ENCODE measurements at regions not wholly inside any gene's neighbourhood (a gene's known extent, or its start where the extent isn't known, plus 50 kb on each side); places are given as distances from the start of the nearest gene placed in this dataset.
"Not testable (repeated sequence)": the region's sequence is repeated elsewhere in the genome, so short reads cannot be mapped to it uniquely, and the experiment has no call there.

DNA sequence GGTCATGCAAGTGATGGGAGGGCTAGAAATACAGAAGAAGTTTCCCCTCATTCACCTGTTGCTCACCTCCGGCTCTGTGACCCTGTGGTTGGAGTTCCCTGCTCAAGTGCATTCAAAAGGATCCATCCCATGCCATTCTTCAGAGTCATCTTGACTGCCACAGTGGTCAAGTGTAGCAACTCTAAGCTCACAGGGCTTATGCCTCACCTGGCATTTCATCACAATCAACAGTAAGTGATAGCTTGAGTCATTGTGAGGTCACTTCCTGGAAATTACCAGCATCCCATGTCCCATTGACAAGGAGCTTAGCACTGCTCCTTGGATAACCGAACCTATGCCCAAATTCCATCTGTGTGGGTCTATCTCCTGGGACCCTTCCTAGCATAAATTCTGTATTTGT lies 55.6 kb downstream of the OR4C45 start:
- Mint-ChIP-seq H3K36me3 (no peaks in the 10 kb centered on the region), H3K4me1 (ENCODE audit: low read depth) (no peaks in the 10 kb centered on the region), H3K27ac (no peak overlapping the region), H3K27me3 (no peaks in the 10 kb centered on the region), H3K4me3 (no peak overlapping the region), H3K9me3 (no peaks in the 10 kb centered on the region)
- intact Hi-C loops (cut with micrococcal nuclease): no loop called here
- no peak for DNase-seq
- POLR2A ChIA-PET: no interaction called here
- CTCF ChIA-PET: no interaction called here

- intact Hi-C loops (cut with micrococcal nuclease): no loop called here
- no peak overlapping the region for H3K27ac Mint-ChIP-seq
- ChIA-PET CTCF (no interaction called here), POLR2A (no interaction called here)
- H3K27me3 Mint-ChIP-seq: no peaks in the 10 kb centered on the region
- no peaks in the 10 kb centered on the region for H3K9me3 Mint-ChIP-seq
- H3K36me3 Mint-ChIP-seq: no peaks in the 10 kb centered on the region
- H3K4me3 Mint-ChIP-seq: no peak overlapping the region
- H3K4me1 Mint-ChIP-seq (ENCODE audit: low read depth): no peaks in the 10 kb centered on the region
- no peak for DNase-seq
These were observed 65.6 kb downstream of the OR4C45 start for GRCh38 chr11:50098186-50098725.

DNA sequence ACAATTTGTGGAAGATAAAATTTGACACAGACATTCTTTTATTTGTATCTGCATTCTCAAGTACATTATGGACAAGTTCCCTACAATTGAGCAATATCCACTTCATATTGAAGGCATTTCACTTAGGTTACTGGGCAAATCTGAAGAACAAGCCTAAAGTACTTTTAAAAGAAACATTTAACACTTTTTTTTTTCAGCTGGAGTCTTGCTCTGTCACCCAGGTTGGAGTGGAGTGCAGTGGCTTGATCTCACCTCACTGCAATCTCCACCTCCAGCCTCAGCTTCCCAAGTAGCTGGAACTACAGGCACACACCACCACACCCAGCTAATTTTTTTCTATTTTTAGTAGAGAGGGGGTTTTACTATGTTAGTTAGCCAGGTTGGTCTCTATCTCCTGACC lies 70.2 kb downstream of the OR4C45 start:
- intact Hi-C loops (cut with micrococcal nuclease): no loop called here
- no peak overlapping the region for H3K27ac Mint-ChIP-seq
- DNase-seq: no peak
- ChIA-PET POLR2A (no interaction called here), CTCF (no interaction called here)
- peaks cover 8% of the 10 kb centered on the region for H3K9me3 Mint-ChIP-seq
- H3K27me3 Mint-ChIP-seq: no peaks in the 10 kb centered on the region
- no peaks in the 10 kb centered on the region for H3K36me3 Mint-ChIP-seq
- H3K4me3 Mint-ChIP-seq: no peak overlapping the region
- no peaks in the 10 kb centered on the region for H3K4me1 Mint-ChIP-seq (ENCODE audit: low read depth)

GRCh38 chr11:50140686-50141085 lies 108.0 kb downstream of the OR4C45 start:
- intact Hi-C loops (cut with micrococcal nuclease); DNase-seq; H3K27ac Mint-ChIP-seq; H3K4me1 Mint-ChIP-seq (ENCODE audit: low read depth); H3K4me3 Mint-ChIP-seq; CTCF ChIA-PET; H3K36me3 Mint-ChIP-seq; POLR2A ChIA-PET; H3K27me3 Mint-ChIP-seq: not testable (repeated sequence)
- peaks cover 37% of the 10 kb centered on the region for H3K9me3 Mint-ChIP-seq

- H3K27ac Mint-ChIP-seq; DNase-seq; H3K4me1 Mint-ChIP-seq (ENCODE audit: low read depth); H3K4me3 Mint-ChIP-seq; intact Hi-C loops (cut with micrococcal nuclease); H3K27me3 Mint-ChIP-seq; CTCF ChIA-PET; POLR2A ChIA-PET; H3K36me3 Mint-ChIP-seq: not testable (repeated sequence)
- peaks cover 25% of the 10 kb centered on the region for H3K9me3 Mint-ChIP-seq
These were observed 113.6 kb downstream of the OR4C45 start for GRCh38 chr11:50146308-50146707.

DNA sequence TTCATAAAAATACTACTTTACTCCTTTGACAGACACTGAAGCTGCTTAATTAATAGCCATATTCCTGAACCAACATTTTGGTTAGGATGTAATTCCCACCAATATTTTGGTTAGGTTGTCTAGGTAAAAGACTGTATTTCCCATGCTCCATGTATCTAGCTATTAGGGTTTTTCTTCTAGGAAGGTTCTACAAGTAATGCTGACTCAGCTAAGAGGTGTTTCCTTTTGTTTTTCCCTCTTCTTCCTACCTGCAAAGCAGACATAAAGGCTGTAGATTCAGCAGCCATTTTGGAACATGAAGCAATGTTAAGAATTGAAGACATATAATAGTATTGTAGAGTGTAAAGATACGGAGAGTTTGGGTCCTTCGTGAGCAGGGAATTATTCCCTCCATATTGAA lies 115.3 kb downstream of the OR4C45 start:
- POLR2A ChIA-PET; DNase-seq; H3K4me3 Mint-ChIP-seq; H3K4me1 Mint-ChIP-seq (ENCODE audit: low read depth); H3K27me3 Mint-ChIP-seq; H3K36me3 Mint-ChIP-seq; intact Hi-C loops (cut with micrococcal nuclease); H3K27ac Mint-ChIP-seq; CTCF ChIA-PET: not testable (repeated sequence)
- H3K9me3 Mint-ChIP-seq: peaks cover 27% of the 10 kb centered on the region

DNA sequence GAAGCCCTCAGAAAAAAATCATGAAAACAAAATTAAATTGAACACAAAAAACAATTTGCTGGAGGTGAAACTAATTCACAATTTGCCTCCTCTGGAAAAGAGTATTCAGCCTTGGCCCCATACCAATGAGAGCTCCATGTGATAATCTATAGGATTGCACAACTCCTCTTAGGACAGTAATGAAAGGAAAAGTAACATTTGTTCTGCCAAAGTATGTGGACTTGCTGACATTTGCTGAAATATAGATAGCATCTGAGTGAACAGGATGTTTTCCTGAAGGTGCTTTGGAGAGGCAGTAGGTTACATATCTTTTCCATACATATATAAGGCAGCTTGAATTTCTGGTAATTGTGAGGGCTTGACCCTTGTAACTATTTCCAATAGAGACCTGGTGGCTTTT lies 122.8 kb downstream of the OR4C45 start:
- peaks cover 35% of the 10 kb centered on the region for H3K9me3 Mint-ChIP-seq
- no peaks in the 10 kb centered on the region for H3K27me3 Mint-ChIP-seq
- no peak overlapping the region for H3K27ac Mint-ChIP-seq
- ChIA-PET POLR2A (no interaction called here), CTCF (no interaction called here)
- DNase-seq: no peak
- H3K4me1 Mint-ChIP-seq (ENCODE audit: low read depth): no peaks in the 10 kb centered on the region
- intact Hi-C loops (cut with micrococcal nuclease): no loop called here
- no peaks in the 10 kb centered on the region for H3K36me3 Mint-ChIP-seq
- no peak overlapping the region for H3K4me3 Mint-ChIP-seq

DNA sequence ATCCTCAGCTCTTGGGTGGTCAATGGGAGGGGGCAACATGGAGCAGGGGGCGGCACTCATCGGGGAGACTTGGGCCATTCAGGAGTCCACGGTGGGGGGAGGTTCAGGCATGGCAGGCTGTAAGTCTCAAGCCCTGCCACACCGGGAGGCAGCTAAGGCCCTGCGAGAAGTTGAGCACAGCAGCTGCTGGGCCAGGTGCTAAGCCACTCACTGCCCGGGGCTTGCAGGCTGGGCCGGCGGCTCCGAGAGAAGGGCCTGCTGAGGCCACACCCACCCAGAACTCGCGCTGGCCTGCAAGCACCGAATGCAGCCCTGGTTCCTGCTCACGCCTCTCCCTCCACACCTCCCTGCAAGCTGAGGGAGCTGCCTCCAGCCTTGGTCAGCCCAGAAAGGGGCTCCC lies 131.4 kb downstream of the OR4C45 start:
- ChIA-PET POLR2A (no interaction called here), CTCF (no interaction called here)
- Mint-ChIP-seq H3K27ac (no peak overlapping the region), H3K27me3 (no peaks in the 10 kb centered on the region), H3K36me3 (no peaks in the 10 kb centered on the region), H3K4me3 (no peak overlapping the region), H3K4me1 (ENCODE audit: low read depth) (no peaks in the 10 kb centered on the region), H3K9me3 (peaks cover 19% of the 10 kb centered on the region)
- no peak for DNase-seq
- intact Hi-C loops (cut with micrococcal nuclease): no loop called here

GRCh38 chr11:50169634-50170033 lies 137.0 kb downstream of the OR4C45 start:
- no peak overlapping the region for H3K27ac Mint-ChIP-seq
- no peaks in the 10 kb centered on the region for H3K27me3 Mint-ChIP-seq
- H3K4me1 Mint-ChIP-seq (ENCODE audit: low read depth): no peaks in the 10 kb centered on the region
- CTCF ChIA-PET: no interaction called here
- POLR2A ChIA-PET: no interaction called here
- peaks cover 11% of the 10 kb centered on the region for H3K9me3 Mint-ChIP-seq
- no peaks in the 10 kb centered on the region for H3K36me3 Mint-ChIP-seq
- intact Hi-C loops (cut with micrococcal nuclease): no loop called here
- DNase-seq: no peak
- no peak overlapping the region for H3K4me3 Mint-ChIP-seq

DNA sequence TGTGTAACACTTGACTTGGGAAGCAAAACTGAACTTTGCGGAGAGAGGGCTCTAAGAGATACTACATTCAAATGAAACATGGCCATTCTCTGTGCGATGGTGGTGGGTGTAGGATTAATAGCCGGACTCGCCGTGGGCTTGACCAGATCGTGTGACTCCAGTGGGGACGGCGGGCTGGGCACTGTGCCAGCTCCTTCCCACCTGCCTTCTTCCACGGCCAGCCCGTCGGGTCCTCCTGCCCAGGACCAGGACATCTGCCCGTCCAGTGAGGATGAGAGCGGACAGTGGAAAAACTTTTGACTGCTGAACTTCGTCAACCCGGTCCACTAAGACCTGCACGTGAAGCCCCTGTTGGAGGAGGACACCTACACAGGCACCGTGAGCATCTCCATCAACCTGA lies 137.4 kb downstream of the OR4C45 start:
- DNase-seq: no peak
- POLR2A ChIA-PET: no interaction called here
- intact Hi-C loops (cut with micrococcal nuclease): no loop called here
- CTCF ChIA-PET: no interaction called here
- no peaks in the 10 kb centered on the region for H3K27me3 Mint-ChIP-seq
- H3K4me1 Mint-ChIP-seq (ENCODE audit: low read depth): no peaks in the 10 kb centered on the region
- no peak overlapping the region for H3K4me3 Mint-ChIP-seq
- H3K9me3 Mint-ChIP-seq: peaks cover 11% of the 10 kb centered on the region
- no peak overlapping the region for H3K27ac Mint-ChIP-seq
- no peaks in the 10 kb centered on the region for H3K36me3 Mint-ChIP-seq

GRCh38 chr11:50174189-50174588 lies 141.5 kb downstream of the OR4C45 start:
- Mint-ChIP-seq H3K4me3 (no peak overlapping the region), H3K36me3 (no peaks in the 10 kb centered on the region), H3K27me3 (no peaks in the 10 kb centered on the region), H3K27ac (no peak overlapping the region), H3K4me1 (ENCODE audit: low read depth) (no peaks in the 10 kb centered on the region), H3K9me3 (peaks cover 12% of the 10 kb centered on the region)
- no peak for DNase-seq
- CTCF ChIA-PET: no interaction called here
- intact Hi-C loops (cut with micrococcal nuclease): no loop called here
- POLR2A ChIA-PET: no interaction called here

GRCh38 chr11:50174975-50175374 lies 142.3 kb downstream of the OR4C45 start:
- POLR2A ChIA-PET: no interaction called here
- Mint-ChIP-seq H3K36me3 (no peaks in the 10 kb centered on the region), H3K27me3 (no peaks in the 10 kb centered on the region), H3K9me3 (peaks cover 12% of the 10 kb centered on the region), H3K4me3 (no peak overlapping the region), H3K27ac (no peak overlapping the region), H3K4me1 (ENCODE audit: low read depth) (no peaks in the 10 kb centered on the region)
- DNase-seq: no peak
- intact Hi-C loops (cut with micrococcal nuclease): no loop called here
- CTCF ChIA-PET: no interaction called here

DNA sequence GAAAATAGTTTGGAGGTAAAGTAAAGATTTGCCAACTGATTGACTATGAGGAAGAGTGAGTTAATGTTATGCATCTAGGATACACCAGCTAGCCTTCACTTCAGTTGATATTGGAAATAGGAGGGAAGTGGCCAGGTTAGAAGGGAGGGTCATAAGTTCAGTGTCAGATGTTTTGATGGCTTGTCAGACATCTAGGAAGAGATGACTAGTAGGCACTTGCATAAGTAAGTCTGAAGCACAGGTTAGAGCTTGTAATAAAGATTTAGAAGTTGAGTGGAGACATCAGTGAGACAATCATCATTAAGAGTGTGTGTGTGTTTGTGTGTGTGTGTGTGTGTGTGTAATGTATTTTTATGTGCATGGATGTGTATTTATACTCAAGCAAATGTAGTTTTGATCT lies 146.1 kb downstream of the OR4C45 start:
- POLR2A ChIA-PET: no interaction called here
- Mint-ChIP-seq H3K27me3 (no peaks in the 10 kb centered on the region), H3K4me3 (no peak overlapping the region), H3K36me3 (no peaks in the 10 kb centered on the region), H3K4me1 (ENCODE audit: low read depth) (no peaks in the 10 kb centered on the region), H3K9me3 (peaks cover 15% of the 10 kb centered on the region), H3K27ac (no peak overlapping the region)
- intact Hi-C loops (cut with micrococcal nuclease): no loop called here
- no peak for DNase-seq
- CTCF ChIA-PET: no interaction called here

- Mint-ChIP-seq H3K36me3 (no peaks in the 10 kb centered on the region), H3K27ac (no peak overlapping the region), H3K27me3 (no peaks in the 10 kb centered on the region), H3K4me1 (ENCODE audit: low read depth) (no peaks in the 10 kb centered on the region), H3K4me3 (no peak overlapping the region), H3K9me3 (peaks cover 26% of the 10 kb centered on the region)
- ChIA-PET POLR2A (no interaction called here), CTCF (no interaction called here)
- no peak for DNase-seq
- intact Hi-C loops (cut with micrococcal nuclease): no loop called here
These were observed 148.7 kb downstream of the OR4C45 start for GRCh38 chr11:50181334-50181733.
